ENCODE measurements at regions not wholly inside any gene's neighbourhood (a gene's known extent, or its start where the extent isn't known, plus 50 kb on each side); places are given as distances from the start of the nearest gene placed in this dataset.
"Not testable (repeated sequence)": the region's sequence is repeated elsewhere in the genome, so short reads cannot be mapped to it uniquely, and the experiment has no call there.

DNA sequence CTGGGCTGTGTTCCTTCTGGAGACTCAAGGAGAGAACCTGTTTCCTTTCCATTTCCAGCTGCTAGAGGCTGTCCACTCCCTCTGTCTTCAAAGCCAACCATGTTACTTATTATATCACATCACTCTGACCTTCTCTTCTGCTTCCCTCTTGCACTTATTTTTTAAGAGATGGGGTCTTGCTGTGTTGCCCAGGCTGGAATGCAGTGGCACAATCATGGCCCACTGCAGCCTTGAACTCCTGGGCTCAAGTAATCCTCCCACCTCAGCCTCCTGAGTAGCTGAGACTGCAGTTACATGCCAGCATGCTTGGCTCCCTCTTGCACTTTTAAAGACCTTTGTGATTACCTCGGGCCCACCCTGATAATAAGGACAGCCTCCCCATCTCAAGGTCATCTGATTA lies 160.0 kb upstream of the DTNBP1 start:
- TF ChIP-seq CTCF (IDR thresholded peaks at IDR 0.05; ENCODE audit: borderline replicate concordance, insufficient read depth, low read depth, low read length): no peak
- no peak overlapping the region for H3K4me3 ChIP-seq (ENCODE audit: low read depth, low read length)

GRCh38 chr6:15819841-15820240 lies 157.0 kb upstream of the DTNBP1 start:
- TF ChIP-seq CTCF (IDR thresholded peaks at IDR 0.05; ENCODE audit: borderline replicate concordance, insufficient read depth, low read depth, low read length): no peak
- H3K4me3 ChIP-seq (ENCODE audit: low read depth, low read length): no peak overlapping the region

- TF ChIP-seq CTCF (IDR thresholded peaks at IDR 0.05; ENCODE audit: borderline replicate concordance, insufficient read depth, low read depth, low read length): no peak
- H3K4me3 ChIP-seq (ENCODE audit: low read depth, low read length): no peak overlapping the region
Observed at GRCh38 chr6:15819226-15819625, 156.4 kb upstream of the DTNBP1 start.

DNA sequence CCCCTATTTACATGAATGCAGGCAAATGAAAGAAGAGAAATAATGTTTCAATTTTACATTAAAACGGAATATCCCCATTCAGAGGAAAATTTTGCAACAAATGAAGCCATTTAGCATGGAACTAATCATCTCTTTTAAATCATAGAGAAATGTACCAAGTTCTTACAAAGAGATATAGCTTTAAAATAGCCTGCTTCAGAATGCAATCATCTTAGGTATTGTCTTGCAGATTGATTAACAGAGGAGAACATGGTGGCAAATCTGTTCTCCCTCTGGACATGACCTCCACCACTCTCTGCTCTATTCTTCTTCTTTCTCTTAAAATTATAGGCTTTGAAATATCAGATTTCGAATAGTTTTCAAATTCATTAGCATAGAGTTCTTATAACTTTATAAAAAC lies 155.7 kb upstream of the DTNBP1 start:
- H3K4me3 ChIP-seq (ENCODE audit: low read depth, low read length): no peak overlapping the region
- no peak for TF ChIP-seq CTCF (IDR thresholded peaks at IDR 0.05; ENCODE audit: borderline replicate concordance, insufficient read depth, low read depth, low read length)

DNA sequence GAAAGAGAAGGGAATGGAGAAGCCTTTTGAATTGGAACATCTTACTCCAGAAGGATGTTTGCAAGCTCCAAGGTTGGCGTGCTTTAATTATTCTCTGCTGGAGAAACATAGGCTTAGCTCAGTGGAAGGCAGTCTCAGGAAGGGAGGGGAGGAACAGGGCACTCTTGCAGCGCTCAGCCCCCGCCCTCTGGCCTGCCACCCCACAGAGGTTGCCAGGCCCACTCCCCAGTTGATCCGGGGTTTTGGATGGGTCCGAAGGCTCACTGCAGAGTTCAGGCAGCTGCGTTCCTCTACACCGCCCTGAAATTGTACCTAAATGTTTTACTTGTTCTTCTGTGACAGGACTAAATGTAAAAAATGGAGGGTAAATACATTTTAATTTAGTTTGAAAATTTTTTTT lies 155.2 kb upstream of the DTNBP1 start:
- TF ChIP-seq CTCF (IDR thresholded peaks at IDR 0.05; ENCODE audit: borderline replicate concordance, insufficient read depth, low read depth, low read length): no peak
- H3K4me3 ChIP-seq (ENCODE audit: low read depth, low read length): no peak overlapping the region

GRCh38 chr6:15817100-15817499 lies 154.3 kb upstream of the DTNBP1 start:
- no peak overlapping the region for H3K4me3 ChIP-seq (ENCODE audit: low read depth, low read length)
- no peak for TF ChIP-seq CTCF (IDR thresholded peaks at IDR 0.05; ENCODE audit: borderline replicate concordance, insufficient read depth, low read depth, low read length)

GRCh38 chr6:15816661-15817060 lies 153.8 kb upstream of the DTNBP1 start:
- TF ChIP-seq CTCF (IDR thresholded peaks at IDR 0.05; ENCODE audit: borderline replicate concordance, insufficient read depth, low read depth, low read length): no peak
- no peak overlapping the region for H3K4me3 ChIP-seq (ENCODE audit: low read depth, low read length)

DNA sequence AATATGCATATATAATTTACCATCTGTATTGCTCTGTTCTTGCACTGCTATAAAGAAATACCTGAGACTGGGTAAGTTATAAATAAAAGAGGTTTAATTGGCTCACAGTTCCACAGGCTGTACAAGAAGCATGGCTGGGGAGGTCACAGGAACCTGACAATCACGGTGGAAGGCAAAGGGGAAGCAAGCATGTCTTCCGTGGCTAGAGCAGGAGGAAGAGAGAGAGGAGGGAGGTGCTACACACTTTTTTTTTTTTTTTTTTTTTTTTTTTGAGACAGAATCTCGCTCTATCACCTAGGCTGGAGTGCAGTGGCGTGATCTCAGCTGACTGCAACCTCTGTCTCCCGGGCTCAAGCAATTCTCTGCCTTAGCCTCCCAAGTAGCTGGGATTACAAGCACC lies 150.9 kb upstream of the DTNBP1 start:
- not testable (repeated sequence) for H3K4me3 ChIP-seq (ENCODE audit: low read depth, low read length)

Data from GM12875 (cell line).